ENCODE measurements at regions not wholly inside any gene's neighbourhood (a gene's known extent, or its start where the extent isn't known, plus 50 kb on each side); places are given as distances from the start of the nearest gene placed in this dataset.
A peak's percentile ranks its signal among the peaks of the same experiment; 100 is the strongest.
"Not testable (repeated sequence)": the region's sequence is repeated elsewhere in the genome, so short reads cannot be mapped to it uniquely, and the experiment has no call there.

DNA sequence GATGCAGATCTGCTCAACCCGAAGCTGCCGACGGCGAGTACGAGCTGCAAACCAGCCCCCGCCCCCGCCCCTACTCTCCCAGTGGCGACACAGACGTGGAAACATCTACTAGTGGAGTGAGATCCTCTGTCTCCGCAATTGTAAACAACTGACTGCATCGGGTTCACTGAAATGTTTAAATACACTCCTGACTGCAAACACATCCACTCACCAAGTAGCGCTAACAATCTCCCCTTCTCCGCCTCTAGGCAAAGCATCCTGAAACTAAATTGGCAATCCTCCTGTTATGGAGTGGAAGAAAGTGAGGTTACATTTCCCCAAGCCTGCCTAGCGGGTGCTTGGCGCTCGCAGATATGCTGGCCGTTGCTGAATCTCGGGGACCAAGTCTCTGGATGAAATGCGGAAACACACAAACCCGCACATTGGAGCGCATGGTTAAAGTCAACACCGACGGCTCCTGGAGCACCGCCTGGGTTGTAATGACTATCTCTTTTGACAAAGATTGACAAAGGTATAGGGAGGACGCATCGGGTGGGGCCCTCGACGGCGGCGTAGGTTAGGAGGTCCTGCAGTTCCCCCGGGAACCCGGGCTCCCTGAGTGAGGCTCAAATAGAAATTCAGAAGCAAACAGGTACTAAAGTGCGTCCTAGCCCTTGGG, 117.0 kb upstream of the TEX13C start:
- peak; percentile 35 for DNase-seq

DNA sequence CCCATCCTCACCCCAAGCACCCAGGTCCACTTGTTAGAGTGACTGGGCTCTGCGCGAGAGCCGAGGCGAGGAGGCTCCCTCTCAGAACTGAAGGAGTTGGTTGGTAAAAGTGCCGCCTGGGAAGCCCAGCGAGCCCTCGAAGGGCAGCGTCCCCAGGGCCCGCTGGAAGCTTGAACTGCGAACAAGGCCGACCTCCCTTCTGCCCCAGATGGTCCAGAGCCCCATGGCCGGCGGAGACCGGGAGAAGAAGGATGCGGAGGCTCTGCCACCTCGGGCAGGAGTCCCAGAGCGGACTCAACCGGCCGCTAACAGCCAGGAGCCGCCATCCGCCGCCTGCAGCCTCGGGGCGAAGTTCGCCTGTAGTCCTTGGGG, 116.3 kb upstream of the TEX13C start:
- DNase-seq = no peak

DNA sequence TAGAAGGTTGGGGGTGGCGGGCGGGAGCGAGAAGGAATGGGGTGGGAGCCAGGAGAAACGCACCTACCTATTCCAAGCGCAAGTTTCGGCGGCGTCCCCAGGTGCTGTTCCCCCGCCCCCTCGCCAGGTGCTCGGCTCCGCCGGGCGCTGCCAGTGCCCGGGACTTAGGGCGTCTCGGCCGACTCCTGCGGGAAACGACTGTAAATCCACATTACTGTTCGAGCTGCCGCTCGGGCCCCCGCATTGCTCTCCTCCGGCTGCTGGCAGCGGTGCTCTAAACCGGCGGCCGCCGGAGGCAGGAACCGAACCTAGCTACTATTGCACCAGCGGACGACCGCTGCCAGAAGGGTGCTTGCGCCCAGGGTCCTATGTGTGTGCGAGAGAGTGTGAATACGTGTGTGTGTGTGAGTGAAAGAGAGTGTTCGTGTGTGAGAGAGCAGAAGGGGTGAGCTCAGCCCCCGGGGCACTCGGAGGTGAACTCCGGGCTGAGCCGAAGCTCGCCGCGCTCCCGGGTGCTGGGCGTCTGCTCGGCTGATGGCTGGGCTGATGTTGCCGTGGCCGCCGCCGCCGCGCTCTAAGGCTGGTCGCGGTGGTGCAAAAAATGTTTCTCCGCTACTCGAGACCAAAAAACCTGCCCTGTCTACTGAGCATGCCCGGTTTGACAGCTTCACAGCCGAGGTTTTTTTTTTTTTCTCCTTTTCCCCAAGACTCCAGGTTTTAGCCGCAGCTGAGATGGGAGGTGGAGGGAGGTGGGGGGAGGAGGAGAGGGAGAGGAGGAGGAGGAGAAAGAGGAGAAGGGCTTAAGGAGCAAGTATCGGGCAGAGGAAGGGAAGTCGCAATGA, 115.7 kb upstream of the TEX13C start:
- DNase-seq = peak; percentile 67

DNA sequence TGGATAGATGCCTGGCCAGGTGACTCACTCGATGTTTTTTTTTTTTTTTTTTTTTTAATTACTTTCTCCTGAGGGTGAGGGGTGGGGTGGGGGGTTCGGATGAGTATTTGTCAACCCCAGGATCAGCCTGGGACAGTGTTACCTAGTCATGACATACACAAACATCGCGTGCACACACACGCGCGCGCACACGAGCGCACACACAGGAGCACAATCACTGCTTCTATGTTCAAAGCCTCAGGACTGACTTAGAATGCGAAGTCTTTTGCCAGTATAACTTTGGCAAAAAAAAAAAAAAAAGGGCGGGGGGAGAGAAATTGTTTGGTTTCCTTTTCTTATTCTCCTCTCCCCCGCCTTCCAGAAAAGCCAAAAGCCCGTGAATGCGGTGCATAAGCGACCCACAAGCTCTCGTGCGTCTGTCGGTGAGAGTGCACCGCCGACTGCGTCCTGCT, 115.0 kb upstream of the TEX13C start:
- DNase-seq = no peak

DNA sequence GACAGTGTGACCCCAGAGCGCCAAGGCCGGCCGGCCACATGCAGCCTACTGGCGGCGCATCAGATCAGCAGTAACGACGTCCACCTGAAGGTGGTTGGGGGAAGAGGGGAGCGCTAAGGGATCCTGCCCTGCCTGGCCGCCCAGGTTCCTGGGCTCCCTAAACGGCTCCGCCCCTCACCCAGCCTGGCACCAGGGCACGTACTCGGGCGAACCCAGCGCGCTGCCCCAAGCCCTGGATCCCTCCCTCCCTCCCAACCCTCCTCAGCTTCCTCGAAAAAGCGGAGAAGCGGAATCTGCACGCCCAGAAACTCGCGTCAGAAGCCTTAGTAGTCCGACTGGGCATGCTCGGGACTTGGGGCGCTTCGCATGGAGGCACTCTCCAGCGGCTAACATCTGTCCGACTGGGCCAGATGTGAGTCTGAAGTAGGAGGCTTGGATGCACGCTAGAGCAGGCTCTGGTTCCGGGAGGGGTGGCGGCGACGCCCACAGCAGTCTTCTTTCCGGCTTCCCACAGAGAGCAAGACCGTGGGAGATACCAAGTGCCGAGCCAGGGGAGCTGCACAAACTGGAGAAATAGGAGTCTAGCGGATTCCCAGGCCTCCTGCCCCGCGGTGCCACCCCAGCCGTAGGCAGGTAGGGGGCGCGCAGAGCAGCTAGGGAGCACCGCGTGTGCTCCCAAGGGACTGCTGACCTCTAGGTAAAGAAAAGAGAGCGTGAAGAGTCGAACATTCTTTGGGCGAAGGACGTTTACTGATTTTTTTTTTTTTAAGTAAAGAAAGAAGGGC, 114.3 kb upstream of the TEX13C start:
- peak; percentile 94 for DNase-seq

DNA sequence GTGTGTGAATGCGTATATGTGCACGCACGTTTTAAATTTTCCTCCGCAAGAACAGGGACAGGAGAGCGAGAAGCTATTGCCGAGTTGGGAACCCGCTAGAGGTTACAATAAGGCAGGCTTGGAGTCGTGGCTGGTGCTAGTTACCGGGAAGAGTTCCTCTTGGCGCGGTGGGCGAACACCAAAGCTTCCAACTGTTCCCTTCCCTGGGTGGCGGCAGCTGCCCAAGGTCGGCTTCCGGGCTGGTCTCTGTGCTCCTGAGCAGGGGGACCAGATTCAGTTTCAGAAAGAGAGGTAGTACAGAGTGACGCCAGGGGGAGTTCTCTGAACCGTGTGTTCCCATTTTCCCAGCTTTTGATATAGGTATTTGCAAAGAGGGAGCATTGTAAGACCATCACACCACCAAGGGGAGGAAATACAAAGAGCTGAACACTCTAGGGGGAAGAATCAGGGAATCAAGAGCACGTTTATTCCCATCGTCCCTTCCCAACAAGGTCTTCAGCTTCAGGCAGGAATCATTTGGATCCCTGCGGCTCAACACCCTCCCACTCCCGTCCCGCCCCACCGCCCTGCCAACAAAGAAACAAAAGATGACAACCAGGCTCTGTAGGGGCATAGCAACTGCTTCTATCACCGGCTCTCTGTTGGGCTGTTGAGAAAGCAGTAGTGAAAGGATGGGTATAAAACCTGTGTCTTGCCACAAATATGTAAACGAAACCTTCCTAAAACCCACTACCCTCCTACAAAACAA, 113.6 kb upstream of the TEX13C start:
- DNase-seq = peak; percentile 69

DNA sequence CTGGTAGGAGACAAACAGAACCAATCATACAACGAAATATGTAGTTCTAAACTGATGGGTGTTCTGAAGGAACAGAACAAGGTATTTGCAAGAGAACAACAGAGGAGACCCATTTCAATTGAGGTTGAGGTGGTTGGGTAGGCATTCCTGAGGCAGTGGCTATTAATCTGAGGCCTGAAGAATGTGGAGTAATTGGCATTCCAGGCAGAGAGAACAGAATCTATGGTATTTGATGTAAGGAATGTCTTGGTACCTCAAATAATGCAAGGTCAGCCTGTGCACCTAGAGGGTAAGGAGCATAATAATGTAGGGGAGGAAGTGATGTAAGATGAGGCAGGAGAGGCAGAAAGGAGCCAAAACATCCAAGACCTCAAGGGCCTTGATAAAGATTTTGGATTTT, 109.5 kb upstream of the TEX13C start:
- no peak for DNase-seq

DNA sequence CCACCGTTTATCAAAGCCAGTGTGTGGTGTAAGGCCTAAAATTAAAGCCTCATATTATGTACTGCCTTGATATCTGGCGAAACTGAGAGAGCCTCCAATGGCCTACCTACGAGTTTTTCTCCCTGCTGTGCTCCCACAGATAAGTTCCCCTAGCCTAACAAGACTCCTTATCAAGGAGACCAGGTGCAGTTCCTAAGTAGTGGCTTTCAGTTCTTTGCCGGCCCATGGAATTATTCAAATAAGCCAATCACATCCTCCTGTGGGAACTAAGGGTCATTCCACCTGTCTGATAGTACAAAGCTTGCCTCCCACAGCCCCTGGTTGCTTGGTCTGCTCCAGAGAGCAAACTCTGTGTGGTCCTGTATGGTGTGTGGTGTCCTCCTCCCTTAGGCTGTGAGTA, 99.8 kb upstream of the TEX13C start:
- DNase-seq = no peak

DNA sequence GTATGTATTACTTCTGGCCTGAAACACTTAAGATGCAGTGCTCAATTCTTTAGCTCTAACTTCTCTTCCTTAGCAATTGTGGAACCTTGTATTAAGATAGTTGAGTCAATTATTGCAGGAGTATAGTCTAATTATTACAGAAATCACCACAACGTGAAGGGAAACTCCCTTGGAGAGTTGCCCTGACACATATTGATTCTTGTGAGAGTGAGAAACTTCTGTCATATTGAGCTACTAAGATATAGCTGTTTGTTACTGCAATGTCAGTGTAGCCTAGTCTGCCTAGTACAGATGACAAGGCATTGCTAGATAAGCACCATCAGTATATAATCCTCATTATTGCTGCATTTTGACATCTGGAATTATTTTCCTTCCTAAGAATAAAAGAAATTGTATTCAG, 82.7 kb upstream of the TEX13C start:
- no peak for DNase-seq

DNA sequence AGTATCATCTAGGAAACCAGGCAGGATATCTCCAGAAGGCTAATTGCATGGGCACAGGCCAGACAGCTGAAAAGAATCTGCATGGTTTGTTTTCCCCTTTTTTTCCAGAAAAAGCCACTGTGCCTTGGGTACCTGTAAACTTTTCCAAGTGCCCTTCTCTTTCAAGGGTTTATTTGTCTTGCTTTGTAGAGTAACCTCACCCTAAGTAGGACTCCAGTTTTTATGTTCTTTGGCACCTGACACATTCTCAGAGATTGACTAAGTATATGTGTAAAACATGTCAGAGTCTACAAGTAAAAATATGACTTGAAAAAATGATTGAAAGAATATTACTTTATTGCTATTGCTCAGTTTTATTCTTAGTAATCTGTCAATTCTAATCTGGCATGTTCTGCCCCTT, 70.7 kb upstream of the TEX13C start:
- no peak for DNase-seq

DNA sequence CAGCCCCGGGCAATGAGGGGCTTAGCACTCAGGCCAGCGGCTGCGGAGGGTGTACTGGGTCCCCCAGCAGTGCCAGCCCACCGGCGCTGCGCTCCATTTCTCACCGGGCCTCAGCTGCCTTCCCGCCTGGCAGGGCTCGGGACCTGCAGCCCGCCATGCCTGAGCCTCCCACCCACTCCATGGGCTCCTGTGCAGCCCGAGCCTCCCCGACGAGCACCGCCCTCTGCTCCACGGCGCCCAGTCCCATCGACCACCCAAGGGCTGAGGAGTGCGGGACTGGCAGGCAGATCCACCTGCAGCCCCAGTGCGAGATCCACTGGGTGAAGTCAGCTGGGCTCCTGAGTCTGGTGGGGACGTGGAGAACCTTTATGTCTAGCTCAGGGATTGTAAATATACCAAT, 63.9 kb upstream of the TEX13C start:
- not testable (repeated sequence) for DNase-seq

DNA sequence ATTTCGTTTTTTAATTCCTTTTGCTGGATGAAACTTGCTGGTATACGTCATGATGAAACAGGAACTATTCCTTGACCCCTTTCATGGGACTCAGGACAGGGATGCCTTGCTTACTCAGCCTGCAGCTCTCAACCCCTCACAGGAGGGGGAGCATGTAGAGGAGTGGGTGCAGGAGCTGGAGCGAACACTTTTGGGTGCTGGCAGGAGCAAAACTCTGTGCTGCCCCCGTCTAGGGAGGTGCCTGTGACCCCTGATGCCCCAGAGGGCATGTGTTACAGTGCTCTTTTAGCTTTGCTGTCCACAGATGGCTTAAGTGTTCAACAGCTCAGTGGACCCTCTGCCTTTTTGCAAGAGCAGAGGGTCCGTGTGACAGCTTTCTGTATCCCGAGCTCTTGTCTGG, 56.8 kb upstream of the TEX13C start:
- DNase-seq = no peak

DNA sequence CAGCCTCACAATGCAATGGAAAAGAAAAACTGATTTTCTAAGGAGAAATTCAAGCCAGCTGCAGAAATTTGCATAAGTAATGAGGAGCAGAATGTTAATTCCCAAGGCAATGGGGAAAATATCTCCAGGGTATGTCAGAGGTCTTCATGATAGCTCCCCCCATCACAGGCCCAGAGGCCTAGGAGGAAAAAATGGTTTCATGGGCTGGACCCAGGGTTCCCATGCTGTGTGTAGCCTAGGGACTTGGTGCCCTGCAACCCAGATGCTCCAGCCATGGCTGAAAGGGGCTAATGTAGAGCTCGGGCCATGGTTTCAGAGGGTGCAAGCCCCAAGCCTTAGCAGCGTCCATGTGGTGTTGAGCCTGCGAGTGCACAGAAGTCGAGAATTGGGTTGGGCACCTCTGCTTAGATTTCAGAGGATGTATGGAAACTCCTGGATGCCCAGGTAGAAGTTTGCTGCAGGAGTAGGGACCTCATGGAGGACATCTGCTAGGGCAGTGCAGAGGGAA, 53.5 kb upstream of the TEX13C start:
- no peak for DNase-seq
